Ovary (tissue), 7 donors: ENCODE measurements at regions not wholly inside any gene's neighbourhood (a gene's known extent, or its start where the extent isn't known, plus 50 kb on each side); places are given as distances from the start of the nearest gene placed in this dataset.
"Not testable (repeated sequence)": the region's sequence is repeated elsewhere in the genome, so short reads cannot be mapped to it uniquely, and the experiment has no call there.

Experiments
- DNase-seq, 5 donors: peaks; one replicate each; pipeline ENCODE4 v3.0.0-alpha.2; 2019 to 2020
- H3K27ac ChIP-seq, 2 donors: fragments of 200-600 bp; one replicate each; pipeline versions ENCODE4 v1.5.1 to v1.8.0; 2019 to 2022
- H3K27me3 ChIP-seq: fragments of 200-600 bp; one replicate; pipeline ENCODE4 v1.8.0; 2022
- H3K36me3 ChIP-seq: fragments of 200-600 bp; sonication (generic); one replicate; pipeline ENCODE4 v1.5.1; 2019
- H3K4me1 ChIP-seq: one replicate; pipeline ENCODE4 v1.8.1; 2013; ENCODE audit warnings: mild to moderate bottlenecking, moderate library complexity; ENCODE audit not compliant: insufficient read depth
- H3K4me3 ChIP-seq: fragments of 200-600 bp; sonication (generic); one replicate; pipeline ENCODE4 v1.5.1; 2017
- H3K9me3 ChIP-seq, 2 donors: fragments of 200-600 bp in 1 of 2; sonication (generic) in 1 of 2; one replicate each; pipeline versions ENCODE4 v1.5.1 to v1.8.1; 2013 to 2019; ENCODE audit warnings: mild to moderate bottlenecking in 1 of 2, moderate library complexity in 1 of 2
- EP300 ChIP-seq: sonication (generic); formaldehyde crosslinking; IDR thresholded peaks from one replicate; pipeline ENCODE4 v1.6.1; 2017; ENCODE audit warnings: antibody characterized with exemption
- POLR2A ChIP-seq: fragments of 450-650 bp; IDR thresholded peaks from one replicate; pipeline ENCODE4 v1.6.1; 2017; ENCODE audit warnings: antibody characterized with exemption, mild to moderate bottlenecking, moderate library complexity
- WGBS, 3 donors: extraction: QIAGEN DNeasy Blood & Tissue Kit in 1 of 3; methylation state at CpG; one replicate each; pipeline versions ENCODE4 v1.1.5 to v1.1.7; 2013 to 2017; 5-methylcytosine and 5-hydroxymethylcytosine counted together
- intact Hi-C, 4 donors: fragments of 100-400 bp; cut with DNase I; formaldehyde crosslinking; loops; one replicate each; pipeline versions ENCODE4 v1.11.0 to v1.15.1; 2022 to 2023
- TF ChIP-seq, protein P1 (sequence below), 3 donors: fragments of 450-650 bp in 2 of 3; fragments of 200-600 bp in 1 of 3; IDR thresholded peaks; one replicate each; pipeline versions ENCODE4 v1.5.1 to v1.8.0; 2016 to 2022; ENCODE audit warnings: antibody characterized with exemption in 3 of 3, mild to moderate bottlenecking in 1 of 3
- donor health status: DM: no; HTN: no; CAD: no; lungs with moderate emphysema.
- donor health status: DM: no; HTN: no; CAD: no.
- donor health status: Bipolar disorder and iron deficiency.
- donor health status: DM: no; HTN: no; CAD: no.
- donor health status: DM: yes; HTN: yes; CAD: no.

DNA sequence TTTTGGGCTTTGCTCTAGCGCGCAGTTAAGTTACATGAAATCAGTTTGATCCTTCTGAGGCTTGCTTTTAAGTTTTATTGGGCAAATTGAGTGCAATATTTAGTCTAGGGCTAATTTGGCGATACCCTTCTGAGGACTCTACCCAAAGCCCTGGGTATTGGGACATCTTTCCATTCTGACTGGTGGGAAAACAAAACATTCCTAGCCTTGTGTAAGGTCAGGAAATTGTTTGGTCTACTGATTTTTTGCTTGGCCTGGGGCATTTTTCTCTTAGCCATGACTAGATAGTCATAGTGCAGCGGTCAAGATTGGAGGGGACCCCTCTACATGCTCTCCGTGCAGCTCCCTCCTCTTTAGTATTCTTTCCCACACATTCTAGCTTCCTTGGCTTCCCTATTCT lies 189.6 kb upstream of the PTGFR start:
- H3K4me1 ChIP-seq = no peaks in the 10 kb centered on the region
- TF ChIP-seq EP300 (no peak), POLR2A (no peak)
- TF ChIP-seq, protein P1, sequence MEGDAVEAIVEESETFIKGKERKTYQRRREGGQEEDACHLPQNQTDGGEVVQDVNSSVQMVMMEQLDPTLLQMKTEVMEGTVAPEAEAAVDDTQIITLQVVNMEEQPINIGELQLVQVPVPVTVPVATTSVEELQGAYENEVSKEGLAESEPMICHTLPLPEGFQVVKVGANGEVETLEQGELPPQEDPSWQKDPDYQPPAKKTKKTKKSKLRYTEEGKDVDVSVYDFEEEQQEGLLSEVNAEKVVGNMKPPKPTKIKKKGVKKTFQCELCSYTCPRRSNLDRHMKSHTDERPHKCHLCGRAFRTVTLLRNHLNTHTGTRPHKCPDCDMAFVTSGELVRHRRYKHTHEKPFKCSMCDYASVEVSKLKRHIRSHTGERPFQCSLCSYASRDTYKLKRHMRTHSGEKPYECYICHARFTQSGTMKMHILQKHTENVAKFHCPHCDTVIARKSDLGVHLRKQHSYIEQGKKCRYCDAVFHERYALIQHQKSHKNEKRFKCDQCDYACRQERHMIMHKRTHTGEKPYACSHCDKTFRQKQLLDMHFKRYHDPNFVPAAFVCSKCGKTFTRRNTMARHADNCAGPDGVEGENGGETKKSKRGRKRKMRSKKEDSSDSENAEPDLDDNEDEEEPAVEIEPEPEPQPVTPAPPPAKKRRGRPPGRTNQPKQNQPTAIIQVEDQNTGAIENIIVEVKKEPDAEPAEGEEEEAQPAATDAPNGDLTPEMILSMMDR (IDR thresholded peaks at IDR 0.05) = no peak
- no peak for DNase-seq
- no peaks in the 10 kb centered on the region for H3K27me3 ChIP-seq
- 65 to 86% (median 83%) methylated on average over 5 of the region's 5 CpGs for WGBS, 3 donors
- H3K27ac ChIP-seq = no peak overlapping the region
- H3K4me3 ChIP-seq = no peak overlapping the region
- H3K9me3 ChIP-seq = no peaks in the 10 kb centered on the region
- intact Hi-C loops = no loop called here
- H3K36me3 ChIP-seq = no peaks in the 10 kb centered on the region

DNA sequence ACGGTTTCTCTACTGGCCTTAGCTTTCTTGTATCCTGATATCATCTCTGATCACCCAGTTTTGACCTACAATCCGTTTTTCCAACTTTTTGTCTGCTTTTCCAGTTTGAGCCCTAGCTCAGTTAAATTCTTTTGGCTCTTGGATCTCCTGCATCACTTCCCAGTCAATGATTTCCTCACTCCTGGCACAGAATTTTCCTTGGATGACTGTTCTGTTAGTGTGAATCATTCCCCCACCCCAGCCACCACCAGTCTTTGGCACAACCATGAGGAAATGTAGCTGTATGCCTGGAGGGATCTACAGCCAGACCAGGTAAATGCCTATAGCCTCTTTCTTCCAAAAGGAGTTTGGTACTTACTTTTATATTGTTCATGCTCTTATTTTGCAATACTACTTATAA lies 187.2 kb upstream of the PTGFR start:
- intact Hi-C loops = no loop called here
- Histone ChIP-seq H3K27me3 (no peaks in the 10 kb centered on the region), H3K4me3 (no peak overlapping the region), H3K27ac (no peak overlapping the region), H3K36me3 (no peaks in the 10 kb centered on the region), H3K9me3 (no peaks in the 10 kb centered on the region), H3K4me1 (no peaks in the 10 kb centered on the region)
- 44 to 49% (median 48%) methylated on average over 2 of the region's 2 CpGs for WGBS, 3 donors
- DNase-seq = peak in 1 of 5 donors; percentile 66
- TF ChIP-seq, protein P1 (IDR thresholded peaks at IDR 0.05) = no peak
- TF ChIP-seq EP300 = peak; percentile 63

GRCh38 chr1:78304341-78304740 lies 186.4 kb upstream of the PTGFR start:
- intact Hi-C loops = no loop called here
- H3K36me3 ChIP-seq = no peaks in the 10 kb centered on the region
- no peak overlapping the region for H3K4me3 ChIP-seq
- TF ChIP-seq POLR2A (no peak), EP300 (no peak)
- TF ChIP-seq, protein P1 (IDR thresholded peaks at IDR 0.05) = no peak
- 25 to 47% (median 38%) methylated on average over 1 of the region's 1 CpG for WGBS, 3 donors
- H3K4me1 ChIP-seq = no peaks in the 10 kb centered on the region
- DNase-seq = no peak
- H3K27ac ChIP-seq = no peak overlapping the region
- H3K27me3 ChIP-seq = no peaks in the 10 kb centered on the region
- H3K9me3 ChIP-seq = no peaks in the 10 kb centered on the region

DNA sequence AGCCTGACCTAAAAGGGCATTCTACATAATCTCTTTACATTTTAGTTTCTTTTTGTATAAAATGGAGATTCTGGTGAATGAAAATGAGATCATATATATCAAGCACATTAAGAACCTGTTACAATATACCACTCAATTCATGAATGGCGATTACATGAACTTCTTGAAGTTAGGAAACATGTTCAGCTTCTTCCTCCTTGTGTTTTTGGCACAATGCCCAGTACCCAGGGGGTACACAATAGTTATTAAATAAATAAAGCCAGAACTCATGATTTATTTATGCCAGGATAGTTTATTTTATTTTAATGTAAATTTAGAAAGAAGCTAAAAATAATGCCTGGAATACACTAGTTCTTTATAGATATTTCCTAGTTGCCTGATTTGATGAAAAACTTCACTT lies 186.0 kb upstream of the PTGFR start:
- Histone ChIP-seq H3K9me3 (no peaks in the 10 kb centered on the region), H3K27me3 (no peaks in the 10 kb centered on the region), H3K27ac (no peak overlapping the region), H3K4me3 (no peak overlapping the region), H3K4me1 (no peaks in the 10 kb centered on the region), H3K36me3 (no peaks in the 10 kb centered on the region)
- TF ChIP-seq EP300 (no peak), POLR2A (no peak)
- TF ChIP-seq, protein P1 (IDR thresholded peaks at IDR 0.05) = no peak
- intact Hi-C loops = no loop called here
- no peak for DNase-seq
- 74 to 77% (median 76%) methylated on average over 1 of the region's 1 CpG for WGBS, 3 donors

DNA sequence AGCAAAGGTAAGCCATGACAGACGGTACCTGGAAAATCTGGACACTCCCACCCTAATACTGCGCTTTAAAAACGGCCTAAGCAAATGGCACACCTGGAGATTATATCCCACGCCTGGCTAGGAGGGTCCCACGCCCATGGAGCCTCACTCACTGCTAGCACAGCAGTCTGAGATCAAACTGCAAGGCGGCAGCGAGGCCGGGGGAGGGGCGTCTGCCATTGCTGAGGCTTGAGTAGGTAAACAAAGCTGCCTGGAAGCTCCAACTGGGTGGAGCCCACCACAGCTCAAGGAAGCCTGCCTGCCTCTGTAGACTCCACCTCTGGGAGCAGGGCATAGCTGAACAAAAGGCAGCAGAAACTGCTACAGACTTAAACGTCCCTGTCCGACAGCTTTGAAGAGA lies 180.5 kb upstream of the PTGFR start:
- DNase-seq, H3K4me3 ChIP-seq, H3K27ac ChIP-seq, H3K36me3 ChIP-seq, H3K27me3 ChIP-seq, intact Hi-C loops, H3K9me3 ChIP-seq, H3K4me1 ChIP-seq: not testable (repeated sequence)
- WGBS, 3 donors = 84 to 88% (median 84%) methylated on average over 11 of the region's 11 CpGs
